KG1 (cell line): ENCODE measurements at regions not wholly inside any gene's neighbourhood (a gene's known extent, or its start where the extent isn't known, plus 50 kb on each side); places are given as distances from the start of the nearest gene placed in this dataset.

Source experiments
- DNase-seq: peaks from one replicate; lab custom pipeline; 2025; lab: John Stamatoyannopoulos, UW

GRCh38 chr3:152516216-152516615 is 247.5 kb downstream of the MBNL1 start:
- DNase-seq = no peak

- DNase-seq = no peak
Observed at GRCh38 chr3:152517502-152517901, 248.8 kb downstream of the MBNL1 start.

GRCh38 chr3:152518346-152518745 is 249.6 kb downstream of the MBNL1 start:
- no peak for DNase-seq

- no peak for DNase-seq
Observed at GRCh38 chr3:152519376-152519775, 250.6 kb downstream of the MBNL1 start.

GRCh38 chr3:152522036-152522435 is 253.3 kb downstream of the MBNL1 start:
- no peak for DNase-seq

GRCh38 chr3:152524198-152525140 is 255.7 kb downstream of the MBNL1 start:
- peak; percentile 68 for DNase-seq

- DNase-seq = no peak
Observed at GRCh38 chr3:152531717-152532116, 263.0 kb downstream of the MBNL1 start.

GRCh38 chr3:152538518-152538917 is 269.8 kb downstream of the MBNL1 start:
- no peak for DNase-seq

- no peak for DNase-seq
Observed at GRCh38 chr3:152539191-152539764, 270.5 kb downstream of the MBNL1 start.

GRCh38 chr3:152540120-152540519 is 271.4 kb downstream of the MBNL1 start:
- no peak for DNase-seq

- DNase-seq = no peak
Observed at GRCh38 chr3:152547153-152547552, 278.4 kb downstream of the MBNL1 start.

- DNase-seq = no peak
Observed at GRCh38 chr3:152549263-152549662, 280.5 kb downstream of the MBNL1 start.

- DNase-seq = no peak
Observed at GRCh38 chr3:152550284-152550683, 281.6 kb downstream of the MBNL1 start.

- no peak for DNase-seq
Observed at GRCh38 chr3:152554980-152555379, 280.0 kb upstream of the P2RY1 start.

- DNase-seq = no peak
Observed at GRCh38 chr3:152555666-152556291, 279.2 kb upstream of the P2RY1 start.

- no peak for DNase-seq
Observed at GRCh38 chr3:152556731-152557254, 278.1 kb upstream of the P2RY1 start.

GRCh38 chr3:152557302-152557999 is 277.5 kb upstream of the P2RY1 start:
- DNase-seq = no peak

GRCh38 chr3:152558386-152558785 is 276.5 kb upstream of the P2RY1 start:
- DNase-seq = no peak

- DNase-seq = no peak
Observed at GRCh38 chr3:152559246-152559645, 275.7 kb upstream of the P2RY1 start.

GRCh38 chr3:152564459-152564858 is 270.5 kb upstream of the P2RY1 start:
- no peak for DNase-seq

GRCh38 chr3:152574461-152575079 is 260.4 kb upstream of the P2RY1 start:
- no peak for DNase-seq

- no peak for DNase-seq
Observed at GRCh38 chr3:152578769-152579168, 256.2 kb upstream of the P2RY1 start.
